ENCODE measurements at regions not wholly inside any gene's neighbourhood (a gene's known extent, or its start where the extent isn't known, plus 50 kb on each side); places are given as distances from the start of the nearest gene placed in this dataset.
"Not testable (repeated sequence)": the region's sequence is repeated elsewhere in the genome, so short reads cannot be mapped to it uniquely, and the experiment has no call there.

- no peak for TF ChIP-seq CTCF (IDR thresholded peaks at IDR 0.05)
- TF ChIP-seq POLR2AphosphoS5 (IDR thresholded peaks at IDR 0.05): no peak
- TF ChIP-seq POLR2A (IDR thresholded peaks at IDR 0.05): no peak
- Histone ChIP-seq H3K9me3 (no peaks in the 10 kb centered on the region), H3K27ac (no peak overlapping the region), H3K36me3 (no peaks in the 10 kb centered on the region), H3K4me3 (no peak overlapping the region), H3K4me1 (replicated peaks) (no peaks in the 10 kb centered on the region), H3K27me3 (replicated peaks; ENCODE audit: insufficient read depth) (no peaks in the 10 kb centered on the region)
- intact Hi-C loops (cut with DNase I): no loop called here
- WGBS: 51% methylated on average over 7 of the region's 7 CpGs
- no peak for DNase-seq (ENCODE audit: low spot score)
These were observed 445.8 kb upstream of the ZP4 start for GRCh38 chr1:238336531-238336930.

GRCh38 chr1:238334170-238334569 lies 443.4 kb upstream of the ZP4 start:
- intact Hi-C loops (cut with DNase I): no loop called here
- no peaks in the 10 kb centered on the region for H3K4me1 ChIP-seq (replicated peaks)
- H3K27me3 ChIP-seq (replicated peaks; ENCODE audit: insufficient read depth): no peaks in the 10 kb centered on the region
- no peaks in the 10 kb centered on the region for H3K36me3 ChIP-seq
- H3K27ac ChIP-seq: no peak overlapping the region
- H3K9me3 ChIP-seq: no peaks in the 10 kb centered on the region
- H3K4me3 ChIP-seq: no peak overlapping the region
- no peak for DNase-seq (ENCODE audit: low spot score)
- 67% methylated on average over 1 of the region's 1 CpG for WGBS
- TF ChIP-seq POLR2AphosphoS5 (IDR thresholded peaks at IDR 0.05): no peak
- no peak for TF ChIP-seq CTCF (IDR thresholded peaks at IDR 0.05)
- no peak for TF ChIP-seq POLR2A (IDR thresholded peaks at IDR 0.05)

GRCh38 chr1:238331557-238331956 lies 440.8 kb upstream of the ZP4 start:
- no peak overlapping the region for H3K4me3 ChIP-seq
- DNase-seq (ENCODE audit: low spot score): no peak
- no peaks in the 10 kb centered on the region for H3K4me1 ChIP-seq (replicated peaks)
- no peaks in the 10 kb centered on the region for H3K27me3 ChIP-seq (replicated peaks; ENCODE audit: insufficient read depth)
- intact Hi-C loops (cut with DNase I): no loop called here
- H3K27ac ChIP-seq: no peak overlapping the region
- H3K9me3 ChIP-seq: no peaks in the 10 kb centered on the region
- TF ChIP-seq POLR2A (IDR thresholded peaks at IDR 0.05): no peak
- no peaks in the 10 kb centered on the region for H3K36me3 ChIP-seq

- Histone ChIP-seq H3K36me3 (no peaks in the 10 kb centered on the region), H3K4me3 (no peak overlapping the region), H3K4me1 (replicated peaks) (no peaks in the 10 kb centered on the region), H3K9me3 (no peaks in the 10 kb centered on the region), H3K27me3 (replicated peaks; ENCODE audit: insufficient read depth) (no peaks in the 10 kb centered on the region), H3K27ac (no peak overlapping the region)
- intact Hi-C loops (cut with DNase I): no loop called here
- no peak for TF ChIP-seq POLR2AphosphoS5 (IDR thresholded peaks at IDR 0.05)
- no peak for TF ChIP-seq CTCF (IDR thresholded peaks at IDR 0.05)
- no peak for TF ChIP-seq POLR2A (IDR thresholded peaks at IDR 0.05)
- 88% methylated on average over 1 of the region's 1 CpG for WGBS
- no peak for DNase-seq (ENCODE audit: low spot score)
These were observed 438.9 kb upstream of the ZP4 start for GRCh38 chr1:238329671-238330070.

- H3K9me3 ChIP-seq; intact Hi-C loops (cut with DNase I); H3K4me3 ChIP-seq; H3K36me3 ChIP-seq; H3K27ac ChIP-seq; H3K4me1 ChIP-seq (replicated peaks); H3K27me3 ChIP-seq (replicated peaks; ENCODE audit: insufficient read depth); DNase-seq (ENCODE audit: low spot score): not testable (repeated sequence)
- 95% methylated on average over 20 of the region's 22 CpGs for WGBS
These were observed 436.3 kb upstream of the ZP4 start for GRCh38 chr1:238327033-238327432.

- DNase-seq (ENCODE audit: low spot score); H3K27ac ChIP-seq; H3K27me3 ChIP-seq (replicated peaks; ENCODE audit: insufficient read depth); H3K4me3 ChIP-seq; H3K9me3 ChIP-seq; H3K4me1 ChIP-seq (replicated peaks); H3K36me3 ChIP-seq; intact Hi-C loops (cut with DNase I): not testable (repeated sequence)
- 92% methylated on average over 9 of the region's 9 CpGs for WGBS
These were observed 435.8 kb upstream of the ZP4 start for GRCh38 chr1:238326479-238326878.
